Lower leg skin (tissue), 3 donors: ENCODE measurements at regions not wholly inside any gene's neighbourhood (a gene's known extent, or its start where the extent isn't known, plus 50 kb on each side); places are given as distances from the start of the nearest gene placed in this dataset.

ENCODE experiments used
- POLR2A ChIP-seq, 2 donors: fragments of 450-650 bp; IDR thresholded peaks; one replicate each; pipeline ENCODE4 v1.6.1; 2016 to 2017; ENCODE audit warnings: antibody characterized with exemption in 2 of 2, mild to moderate bottlenecking in 1 of 2, moderate library complexity in 1 of 2
- TF ChIP-seq, protein P1 (sequence below), 3 donors: fragments of 450-650 bp; IDR thresholded peaks; one replicate each; pipeline ENCODE4 v1.5.1; 2016; ENCODE audit warnings: antibody characterized with exemption in 3 of 3, mild to moderate bottlenecking in 3 of 3, moderate library complexity in 2 of 3

GRCh38 chr13:91211510-91211909 lies 136.0 kb upstream of the MIR17HG start:
- TF ChIP-seq, protein P1, sequence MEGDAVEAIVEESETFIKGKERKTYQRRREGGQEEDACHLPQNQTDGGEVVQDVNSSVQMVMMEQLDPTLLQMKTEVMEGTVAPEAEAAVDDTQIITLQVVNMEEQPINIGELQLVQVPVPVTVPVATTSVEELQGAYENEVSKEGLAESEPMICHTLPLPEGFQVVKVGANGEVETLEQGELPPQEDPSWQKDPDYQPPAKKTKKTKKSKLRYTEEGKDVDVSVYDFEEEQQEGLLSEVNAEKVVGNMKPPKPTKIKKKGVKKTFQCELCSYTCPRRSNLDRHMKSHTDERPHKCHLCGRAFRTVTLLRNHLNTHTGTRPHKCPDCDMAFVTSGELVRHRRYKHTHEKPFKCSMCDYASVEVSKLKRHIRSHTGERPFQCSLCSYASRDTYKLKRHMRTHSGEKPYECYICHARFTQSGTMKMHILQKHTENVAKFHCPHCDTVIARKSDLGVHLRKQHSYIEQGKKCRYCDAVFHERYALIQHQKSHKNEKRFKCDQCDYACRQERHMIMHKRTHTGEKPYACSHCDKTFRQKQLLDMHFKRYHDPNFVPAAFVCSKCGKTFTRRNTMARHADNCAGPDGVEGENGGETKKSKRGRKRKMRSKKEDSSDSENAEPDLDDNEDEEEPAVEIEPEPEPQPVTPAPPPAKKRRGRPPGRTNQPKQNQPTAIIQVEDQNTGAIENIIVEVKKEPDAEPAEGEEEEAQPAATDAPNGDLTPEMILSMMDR (IDR thresholded peaks at IDR 0.05), result no peak
- no peak for TF ChIP-seq POLR2A (IDR thresholded peaks at IDR 0.05)
